ENCODE measurements at regions not wholly inside any gene's neighbourhood (a gene's known extent, or its start where the extent isn't known, plus 50 kb on each side); places are given as distances from the start of the nearest gene placed in this dataset.
"Not testable (repeated sequence)": the region's sequence is repeated elsewhere in the genome, so short reads cannot be mapped to it uniquely, and the experiment has no call there.

DNA sequence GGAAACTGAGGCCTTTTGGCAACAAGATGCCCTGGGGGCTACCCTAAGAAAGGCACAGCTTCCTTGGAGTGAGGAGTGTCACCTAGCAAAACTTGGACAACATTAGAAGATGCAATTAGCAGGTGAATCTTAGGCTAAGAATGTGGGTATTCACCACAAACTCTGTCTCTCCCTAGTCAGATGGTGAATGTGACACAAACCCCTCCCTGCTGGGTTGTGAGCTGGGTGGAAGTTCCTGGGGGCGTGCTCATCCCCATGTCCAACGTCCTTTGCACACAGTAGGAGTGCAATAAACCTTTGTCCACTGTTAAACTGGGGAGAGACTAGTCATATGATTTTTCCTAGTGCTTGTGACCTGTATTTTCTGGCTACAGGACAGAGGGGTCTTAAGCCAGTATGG is 67.1 kb upstream of the SH3GL3 start:
- peak; percentile 30 for DNase-seq (ENCODE audit: low read depth)
- H3K4me3 ChIP-seq (ENCODE audit: control insufficient read depth, low read depth, low read length), result no peak overlapping the region

DNA sequence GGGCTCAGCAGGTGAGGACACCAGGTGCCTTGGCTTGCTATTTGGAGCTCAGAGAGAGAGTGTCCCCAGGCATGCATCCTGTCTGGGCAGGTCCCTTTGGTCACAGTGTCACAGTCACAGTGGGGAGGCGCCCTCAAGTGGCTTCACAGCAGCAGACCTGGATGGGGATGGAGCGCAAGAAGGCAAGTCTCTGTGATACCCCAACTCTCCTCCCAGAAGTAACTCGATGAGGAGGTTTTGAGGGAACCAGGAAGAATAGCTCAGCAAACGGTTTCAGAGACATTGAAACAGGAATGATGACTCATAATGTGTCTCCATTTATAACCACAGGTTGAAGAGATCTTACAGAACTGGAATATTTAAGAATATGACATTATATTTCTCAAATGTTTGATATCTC is 66.5 kb upstream of the SH3GL3 start:
- DNase-seq (ENCODE audit: low read depth), result peak; percentile 41
- no peak overlapping the region for H3K4me3 ChIP-seq (ENCODE audit: control insufficient read depth, low read depth, low read length)
- TF ChIP-seq, protein P1, sequence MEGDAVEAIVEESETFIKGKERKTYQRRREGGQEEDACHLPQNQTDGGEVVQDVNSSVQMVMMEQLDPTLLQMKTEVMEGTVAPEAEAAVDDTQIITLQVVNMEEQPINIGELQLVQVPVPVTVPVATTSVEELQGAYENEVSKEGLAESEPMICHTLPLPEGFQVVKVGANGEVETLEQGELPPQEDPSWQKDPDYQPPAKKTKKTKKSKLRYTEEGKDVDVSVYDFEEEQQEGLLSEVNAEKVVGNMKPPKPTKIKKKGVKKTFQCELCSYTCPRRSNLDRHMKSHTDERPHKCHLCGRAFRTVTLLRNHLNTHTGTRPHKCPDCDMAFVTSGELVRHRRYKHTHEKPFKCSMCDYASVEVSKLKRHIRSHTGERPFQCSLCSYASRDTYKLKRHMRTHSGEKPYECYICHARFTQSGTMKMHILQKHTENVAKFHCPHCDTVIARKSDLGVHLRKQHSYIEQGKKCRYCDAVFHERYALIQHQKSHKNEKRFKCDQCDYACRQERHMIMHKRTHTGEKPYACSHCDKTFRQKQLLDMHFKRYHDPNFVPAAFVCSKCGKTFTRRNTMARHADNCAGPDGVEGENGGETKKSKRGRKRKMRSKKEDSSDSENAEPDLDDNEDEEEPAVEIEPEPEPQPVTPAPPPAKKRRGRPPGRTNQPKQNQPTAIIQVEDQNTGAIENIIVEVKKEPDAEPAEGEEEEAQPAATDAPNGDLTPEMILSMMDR (conservative IDR thresholded peaks at IDR 0.05; ENCODE audit: control insufficient read depth, insufficient read depth, low read depth, low read length), result no peak

More for the DNA sequence above, 67.1 kb upstream of the SH3GL3 start:
- TF ChIP-seq, protein P1 (conservative IDR thresholded peaks at IDR 0.05; ENCODE audit: control insufficient read depth, insufficient read depth, low read depth, low read length), result no peak

DNA sequence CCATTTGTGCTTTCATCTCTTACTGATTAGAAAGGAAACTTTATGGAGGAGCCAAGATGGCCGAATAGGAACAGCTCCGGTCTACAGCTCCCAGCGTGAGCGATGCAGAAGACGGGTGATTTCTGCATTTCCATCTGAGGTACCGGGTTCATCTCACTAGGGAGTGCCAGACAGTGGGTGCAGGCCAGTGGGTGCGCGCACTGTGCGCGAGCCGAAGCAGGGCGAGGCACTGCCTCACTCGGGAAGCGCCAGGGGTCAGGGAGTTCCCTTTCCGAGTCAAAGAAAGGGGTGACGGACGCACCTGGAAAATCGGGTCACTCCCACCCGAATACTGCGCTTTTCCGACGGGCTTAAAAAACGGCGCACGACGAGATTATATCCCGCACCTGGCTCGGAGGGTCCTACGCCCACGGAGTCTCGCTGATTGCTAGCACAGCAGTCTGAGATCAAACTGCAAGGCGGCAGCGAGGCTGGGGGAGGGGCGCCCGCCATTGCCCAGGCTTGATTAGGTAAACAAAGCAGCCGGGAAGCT is 63.5 kb upstream of the SH3GL3 start:
- DNase-seq (ENCODE audit: low read depth); H3K4me3 ChIP-seq (ENCODE audit: control insufficient read depth, low read depth, low read length): not testable (repeated sequence)

DNA sequence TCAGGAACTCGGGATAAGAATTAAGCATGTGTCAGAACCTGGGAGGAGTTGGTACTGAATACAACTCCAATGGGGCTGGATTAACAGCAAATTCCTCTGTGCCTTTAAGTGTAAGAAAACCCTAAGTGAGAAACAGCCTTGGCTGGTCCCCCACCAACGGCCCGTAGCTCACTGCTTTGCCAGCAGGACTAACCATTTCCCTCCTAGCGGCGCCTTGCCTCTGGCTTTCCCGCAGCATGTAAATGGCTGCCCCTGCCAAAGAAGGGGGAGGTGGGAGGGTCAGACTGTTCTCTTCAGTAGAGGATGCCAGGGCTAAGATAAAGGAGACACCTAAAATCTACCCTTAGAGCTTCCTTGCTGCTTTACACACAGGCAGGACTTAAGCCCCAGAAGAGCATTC is 51.0 kb upstream of the SH3GL3 start:
- H3K4me3 ChIP-seq (ENCODE audit: control insufficient read depth, low read depth, low read length), result no peak overlapping the region
- TF ChIP-seq, protein P1 (conservative IDR thresholded peaks at IDR 0.05; ENCODE audit: control insufficient read depth, insufficient read depth, low read depth, low read length), result no peak
- DNase-seq (ENCODE audit: low read depth), result no peak

All from fibroblast of mammary gland (primary cell).